ENCODE measurements at regions not wholly inside any gene's neighbourhood (a gene's known extent, or its start where the extent isn't known, plus 50 kb on each side); places are given as distances from the start of the nearest gene placed in this dataset.

DNA sequence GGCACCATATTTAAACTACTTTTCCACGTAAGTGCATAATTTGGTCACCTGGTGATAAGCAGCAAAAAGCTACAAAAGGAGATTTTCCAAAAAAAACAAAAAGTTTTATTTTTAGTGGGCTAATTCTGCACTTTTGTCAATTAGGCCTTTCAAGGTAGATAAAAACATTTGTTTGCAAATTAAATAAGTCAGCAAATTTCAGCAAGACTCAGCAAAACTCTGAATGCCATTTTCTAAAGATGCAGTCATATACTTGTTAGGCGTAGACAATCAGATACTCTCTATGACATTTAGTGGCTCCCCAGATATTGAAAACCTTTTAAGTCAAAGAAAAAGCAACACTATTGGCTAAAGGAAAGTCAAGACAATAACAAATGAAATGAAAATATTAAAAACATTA lies 400.2 kb upstream of the GOLIM4 start:
- Histone ChIP-seq H3K36me3 (no peaks in the 10 kb centered on the region), H3K27me3 (no peaks in the 10 kb centered on the region), H3K9me3 (no peaks in the 10 kb centered on the region), H3K4me1 (no peaks in the 10 kb centered on the region), H3K4me3 (no peak overlapping the region), H3K27ac (no peak overlapping the region)
- WGBS, 2 donors, result 91 to 97% methylated on average over 2 of the region's 2 CpGs
- no peak for TF ChIP-seq EP300 (IDR thresholded peaks at IDR 0.05)
- DNase-seq (no peak), ATAC-seq (ENCODE audit: low FRiP score in 2 of 2) (no peak)

- WGBS, 2 donors, result 89 to 93% methylated on average over 2 of the region's 2 CpGs
- Histone ChIP-seq H3K4me1 (no peaks in the 10 kb centered on the region), H3K9me3 (no peaks in the 10 kb centered on the region), H3K4me3 (no peak overlapping the region), H3K36me3 (no peaks in the 10 kb centered on the region), H3K27ac (no peak overlapping the region), H3K27me3 (no peaks in the 10 kb centered on the region)
- no peak for DNase-seq
- ATAC-seq (ENCODE audit: low FRiP score in 2 of 2), result no peak
- TF ChIP-seq POLR2A (IDR thresholded peaks at IDR 0.05) (no peak), EP300 (IDR thresholded peaks at IDR 0.05) (no peak), CTCF (IDR thresholded peaks at IDR 0.05) (no peak), POLR2AphosphoS5 (IDR thresholded peaks at IDR 0.05) (no peak)
Observed at GRCh38 chr3:168495270-168495669, 399.5 kb upstream of the GOLIM4 start.

DNA sequence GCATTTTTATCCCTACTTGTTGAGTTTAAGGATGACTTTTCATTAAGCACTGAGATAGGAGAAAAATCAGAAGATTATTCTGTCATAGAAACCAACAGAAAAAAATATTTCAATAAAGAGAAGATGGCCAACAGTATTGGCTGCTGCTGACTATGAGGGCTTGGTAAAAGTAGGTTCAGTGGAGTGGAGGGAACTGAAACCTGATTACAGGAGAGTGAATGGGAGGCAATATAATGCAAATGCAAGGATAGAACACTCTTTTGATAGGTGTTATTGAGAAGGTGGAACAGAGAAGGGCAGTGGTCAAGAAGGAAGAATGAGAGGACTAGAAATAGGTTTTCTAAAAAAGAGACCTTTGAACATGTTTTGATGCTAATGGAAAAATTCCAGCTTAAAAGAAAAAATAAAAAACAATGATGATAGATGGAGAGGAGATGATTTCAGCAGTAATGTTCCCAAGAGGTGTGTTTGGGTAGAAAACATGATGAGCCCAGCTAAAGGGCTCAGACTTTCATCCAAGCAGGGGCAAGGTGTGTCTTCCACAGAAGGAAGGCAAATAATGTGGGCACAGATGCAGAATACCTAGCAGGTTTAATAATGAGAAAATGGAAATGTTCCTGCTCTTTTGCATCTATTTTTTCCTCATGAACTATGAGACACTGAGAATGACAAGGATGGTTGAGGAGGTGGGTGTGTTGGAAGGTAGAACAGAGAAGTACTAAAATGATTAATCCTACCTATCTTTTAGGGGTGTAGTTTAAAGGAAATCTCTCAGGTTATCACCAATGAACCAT lies 397.9 kb upstream of the GOLIM4 start:
- Histone ChIP-seq H3K27me3 (no peaks in the 10 kb centered on the region), H3K9me3 (no peaks in the 10 kb centered on the region), H3K36me3 (no peaks in the 10 kb centered on the region), H3K27ac (no peak overlapping the region), H3K4me3 (no peak overlapping the region), H3K4me1 (no peaks in the 10 kb centered on the region)
- TF ChIP-seq POLR2A (IDR thresholded peaks at IDR 0.05), result no peak
- TF ChIP-seq EP300 (IDR thresholded peaks at IDR 0.05), result no peak
- no peak for TF ChIP-seq CTCF (IDR thresholded peaks at IDR 0.05)
- TF ChIP-seq POLR2AphosphoS5 (IDR thresholded peaks at IDR 0.05), result no peak
- no peak for ATAC-seq (ENCODE audit: low FRiP score in 2 of 2)
- DNase-seq, result no peak

GRCh38 chr3:168490981-168491380 lies 395.3 kb upstream of the GOLIM4 start:
- Histone ChIP-seq H3K9me3 (no peaks in the 10 kb centered on the region), H3K27me3 (no peaks in the 10 kb centered on the region), H3K27ac (no peak overlapping the region), H3K4me1 (no peaks in the 10 kb centered on the region), H3K36me3 (no peaks in the 10 kb centered on the region), H3K4me3 (no peak overlapping the region)
- WGBS, 2 donors, result 81 to 85% methylated on average over 1 of the region's 1 CpG
- DNase-seq (no peak), ATAC-seq (ENCODE audit: low FRiP score in 2 of 2) (no peak)
- no peak for TF ChIP-seq EP300 (IDR thresholded peaks at IDR 0.05)
- TF ChIP-seq CTCF (IDR thresholded peaks at IDR 0.05), result no peak
- no peak for TF ChIP-seq POLR2AphosphoS5 (IDR thresholded peaks at IDR 0.05)
- TF ChIP-seq POLR2A (IDR thresholded peaks at IDR 0.05), result no peak

DNA sequence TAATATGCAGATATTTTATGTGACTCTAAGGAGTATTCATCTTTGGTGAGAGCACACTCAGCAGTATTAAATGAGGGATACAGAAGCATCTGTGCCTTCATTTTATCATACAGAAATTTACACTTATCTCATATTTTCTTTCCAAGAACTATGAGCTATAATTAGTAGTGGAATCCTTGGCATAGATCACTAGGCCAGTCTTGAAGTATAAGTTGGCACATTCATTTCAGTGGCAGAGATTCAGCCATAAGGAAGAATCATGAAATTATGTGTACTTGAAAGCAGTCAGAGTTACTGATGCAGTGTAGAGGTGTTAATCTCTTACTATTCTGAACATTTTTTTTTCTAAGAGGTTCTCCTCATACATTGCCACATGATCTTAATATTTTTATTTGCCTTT lies 393.6 kb upstream of the GOLIM4 start:
- no peak overlapping the region for H3K4me3 ChIP-seq
- no peaks in the 10 kb centered on the region for H3K9me3 ChIP-seq
- TF ChIP-seq POLR2A (IDR thresholded peaks at IDR 0.05) (no peak), EP300 (IDR thresholded peaks at IDR 0.05) (no peak), CTCF (IDR thresholded peaks at IDR 0.05) (no peak), POLR2AphosphoS5 (IDR thresholded peaks at IDR 0.05) (no peak)
- no peaks in the 10 kb centered on the region for H3K27me3 ChIP-seq
- DNase-seq, result no peak
- no peaks in the 10 kb centered on the region for H3K36me3 ChIP-seq
- H3K27ac ChIP-seq, result no peak overlapping the region
- no peaks in the 10 kb centered on the region for H3K4me1 ChIP-seq
- no peak for ATAC-seq (ENCODE audit: low FRiP score in 2 of 2)

Measured in upper lobe of left lung (tissue), 6 donors.